ENCODE measurements at regions not wholly inside any gene's neighbourhood (a gene's known extent, or its start where the extent isn't known, plus 50 kb on each side); places are given as distances from the start of the nearest gene placed in this dataset.

- TF ChIP-seq ZNF70 (CRISPR knock-in tag; IDR thresholded peaks at IDR 0.05): no peak
- TF ChIP-seq ARNTL (CRISPR knock-in tag; IDR thresholded peaks at IDR 0.05; ENCODE audit: borderline replicate concordance, low read depth): no peak
- TF ChIP-seq RARB (CRISPR knock-in tag; IDR thresholded peaks at IDR 0.05): no peak
- TF ChIP-seq ISL1 (CRISPR knock-in tag; IDR thresholded peaks at IDR 0.05): 0 out of 2 replicates have a peak, but pooled peaks have one; percentile 19
- TF ChIP-seq ZC3H10 (CRISPR knock-in tag; IDR thresholded peaks at IDR 0.05): no peak
Measured at GRCh38 chr3:76152028-76152427, 366.7 kb upstream of the ZNF717 start.

Data from SK-N-SH treated with all-trans-retinoic acid at 6 μM for 48 hours (cell line).